COR-L47 (cell line): ENCODE measurements at regions not wholly inside any gene's neighbourhood (a gene's known extent, or its start where the extent isn't known, plus 50 kb on each side); places are given as distances from the start of the nearest gene placed in this dataset.

ENCODE experiments used
- DNase-seq: peaks from one replicate; lab custom pipeline; 2025; lab: John Stamatoyannopoulos, UW

DNA sequence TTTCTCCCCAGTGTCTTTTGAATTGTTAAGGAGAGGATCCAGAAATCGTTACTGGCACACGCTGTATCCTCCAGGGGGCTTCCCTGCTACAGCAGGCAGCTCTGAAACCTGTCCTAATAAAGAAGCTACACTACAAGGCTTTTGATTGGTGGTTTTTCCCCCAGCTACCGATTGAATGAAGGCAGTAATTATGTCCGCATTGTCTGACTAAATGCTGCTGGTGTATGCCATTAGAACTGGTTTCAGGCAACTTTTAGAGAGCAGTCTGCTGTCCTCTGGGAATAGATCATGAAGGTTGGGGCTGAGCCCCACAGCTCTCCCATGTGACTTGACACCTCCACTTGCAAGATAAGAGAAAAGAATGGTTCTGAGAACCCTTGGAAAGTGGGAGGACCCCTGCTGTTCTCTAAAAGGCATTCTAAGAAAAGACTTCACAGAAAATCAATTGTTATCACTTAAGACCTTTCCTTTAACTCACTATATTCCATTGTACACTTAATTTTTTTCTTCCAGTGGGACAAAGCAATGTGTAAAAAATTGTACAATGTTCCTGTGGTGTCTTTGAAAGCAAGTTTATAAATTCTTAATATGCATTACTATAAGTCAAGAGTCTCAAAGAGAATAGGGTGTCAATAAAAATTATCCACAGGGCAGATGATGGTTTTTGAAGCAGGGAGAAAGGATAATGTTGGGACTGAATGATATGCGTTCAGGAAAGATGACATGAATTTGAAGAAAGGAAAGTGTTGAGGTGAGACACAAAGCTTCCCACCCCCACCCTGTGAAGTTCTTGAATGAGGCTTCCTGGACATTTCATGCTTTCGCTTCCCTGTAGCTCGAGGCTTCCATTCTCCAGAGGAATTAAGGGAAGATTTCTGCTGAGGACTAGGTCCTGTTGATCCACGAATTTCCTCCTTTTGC is 53.0 kb upstream of the DAZL start:
- DNase-seq: peak; percentile 61

DNA sequence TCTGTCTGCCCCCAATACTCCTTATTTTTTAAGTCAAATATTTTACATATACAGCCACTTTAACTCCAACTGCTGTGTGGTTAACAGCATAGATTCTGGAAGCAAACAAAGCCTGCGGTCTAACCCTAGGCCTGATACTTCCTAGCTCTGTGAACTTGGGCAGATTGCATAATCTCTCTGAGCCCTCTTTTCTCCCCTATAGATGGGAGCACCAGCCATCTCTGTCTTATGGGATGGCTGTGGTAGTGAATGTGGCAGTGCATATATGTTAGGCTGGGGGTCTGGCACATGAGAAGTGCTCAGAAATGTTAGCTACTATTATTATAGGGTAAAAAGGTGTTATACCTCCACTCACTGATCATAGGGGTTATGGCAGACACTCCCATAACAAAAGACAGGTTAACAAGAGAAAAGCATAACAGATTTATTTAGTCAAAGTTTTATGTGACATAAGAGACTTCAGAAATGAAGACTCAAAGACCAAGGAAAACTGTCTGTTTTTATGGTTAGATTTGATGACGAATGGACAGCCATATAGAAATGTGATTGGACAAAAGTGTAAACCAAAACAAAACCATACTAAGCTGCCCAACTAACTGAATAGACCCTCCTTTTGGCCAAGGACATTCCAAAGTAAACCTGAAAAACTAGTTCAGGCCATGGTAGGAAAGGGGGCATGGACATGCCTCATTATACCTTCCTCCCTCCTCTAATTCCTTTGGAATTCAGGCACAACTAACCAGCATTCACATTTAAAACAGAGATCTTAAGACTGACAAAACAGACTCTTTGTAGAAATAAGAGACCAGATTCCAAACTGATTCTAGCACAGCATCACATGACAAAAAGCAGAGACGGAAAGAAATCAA is 53.9 kb upstream of the DAZL start:
- DNase-seq: no peak

DNA sequence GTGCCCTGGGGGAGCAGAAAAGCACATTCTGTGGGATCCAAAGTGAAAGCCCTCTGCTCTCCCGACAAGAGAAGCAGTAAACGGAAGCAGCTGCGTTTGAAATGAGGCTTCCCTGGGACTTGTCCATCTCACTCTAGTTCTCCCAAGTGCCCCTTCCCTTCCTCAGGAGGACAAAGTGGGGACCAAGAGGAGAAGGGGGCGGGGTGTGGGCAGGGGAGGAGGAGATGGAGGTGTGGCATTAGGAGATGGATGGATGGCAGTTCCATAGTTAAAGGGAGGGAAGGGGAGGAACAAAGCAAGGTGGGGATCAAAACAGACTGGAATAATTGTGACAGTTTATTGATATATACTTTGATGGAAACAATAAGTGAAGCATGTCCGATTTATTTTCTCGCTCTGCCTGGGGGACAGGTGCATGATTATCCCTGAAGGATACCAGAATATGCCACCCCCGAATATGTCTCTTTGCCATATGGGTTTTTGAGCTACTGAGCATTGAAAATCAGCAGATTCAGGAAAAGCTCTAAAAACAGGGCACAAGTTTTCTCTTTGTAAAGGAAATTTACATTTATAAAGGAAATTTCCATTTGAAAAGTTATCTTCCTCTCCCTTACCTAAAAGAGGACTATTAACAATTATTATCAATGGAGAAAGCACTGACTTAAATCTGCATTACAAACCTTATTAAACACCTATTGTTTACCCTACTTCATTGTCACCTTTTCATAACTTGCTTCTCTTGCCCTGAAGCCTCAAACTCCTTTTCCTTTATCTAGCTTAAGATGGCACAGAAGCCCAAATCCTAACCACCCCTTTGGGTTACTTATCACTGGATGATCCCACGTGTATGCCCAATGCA is 58.9 kb upstream of the DAZL start:
- no peak for DNase-seq

DNA sequence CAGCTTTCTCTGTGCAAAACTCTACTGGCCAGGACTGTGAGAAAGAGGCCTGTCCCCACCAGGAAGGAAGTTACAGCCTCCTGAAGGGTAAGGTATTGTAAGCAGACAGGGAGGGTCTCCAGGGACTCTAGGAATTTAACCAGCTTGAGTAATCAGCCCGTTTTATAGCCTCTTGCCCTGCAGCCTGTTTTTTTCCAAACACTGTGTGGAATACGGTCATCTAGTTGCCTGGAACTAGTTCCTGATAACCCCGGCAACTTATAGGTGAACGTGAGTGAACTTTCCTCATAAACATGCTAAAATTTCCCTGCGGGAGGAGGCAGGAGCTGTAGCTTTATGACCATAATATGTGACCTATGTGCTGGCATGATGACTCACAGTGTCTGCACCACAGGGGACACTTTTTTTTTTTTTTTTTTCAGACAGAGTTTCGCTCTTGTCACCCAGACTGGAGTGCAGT is 60.1 kb upstream of the DAZL start:
- DNase-seq: no peak

DNA sequence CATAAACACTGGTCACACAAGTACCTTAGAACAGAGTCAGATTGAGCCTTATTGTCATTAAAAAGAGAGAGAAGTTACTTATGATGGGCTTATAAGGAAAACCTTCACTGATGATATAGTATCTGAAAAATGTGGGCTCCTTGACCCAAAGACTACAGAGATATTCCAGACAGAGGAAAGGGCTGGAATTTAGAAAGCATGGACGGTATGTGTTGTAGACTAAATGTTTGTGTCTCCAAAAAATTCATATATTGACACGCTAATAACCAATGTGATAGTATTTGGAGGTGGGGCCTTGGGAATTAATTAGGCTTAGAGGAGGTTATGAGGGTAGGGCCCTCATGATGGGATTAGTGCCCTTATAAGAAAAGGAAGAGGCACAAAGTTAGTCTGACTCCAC is 61.0 kb upstream of the DAZL start:
- DNase-seq: no peak

DNA sequence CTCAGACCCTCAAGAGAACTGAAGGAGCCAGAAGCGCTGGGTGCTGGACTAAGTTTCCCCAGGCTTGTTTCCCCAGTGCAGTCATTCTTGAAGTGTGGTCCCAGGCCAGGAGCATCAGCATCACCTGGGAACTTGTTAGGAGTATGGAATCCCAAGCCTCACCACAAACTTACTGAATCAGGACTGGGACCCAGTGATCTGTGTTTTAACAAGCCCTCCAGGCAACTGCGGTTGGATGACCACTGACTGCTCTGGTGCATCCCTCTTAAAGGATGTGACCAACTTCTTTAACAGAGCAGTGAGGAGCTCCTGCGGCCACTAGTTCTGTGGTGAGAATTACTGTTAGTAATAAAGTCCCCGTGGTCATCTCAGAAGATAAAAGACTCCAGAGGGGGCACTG is 62.4 kb upstream of the DAZL start:
- DNase-seq: no peak

DNA sequence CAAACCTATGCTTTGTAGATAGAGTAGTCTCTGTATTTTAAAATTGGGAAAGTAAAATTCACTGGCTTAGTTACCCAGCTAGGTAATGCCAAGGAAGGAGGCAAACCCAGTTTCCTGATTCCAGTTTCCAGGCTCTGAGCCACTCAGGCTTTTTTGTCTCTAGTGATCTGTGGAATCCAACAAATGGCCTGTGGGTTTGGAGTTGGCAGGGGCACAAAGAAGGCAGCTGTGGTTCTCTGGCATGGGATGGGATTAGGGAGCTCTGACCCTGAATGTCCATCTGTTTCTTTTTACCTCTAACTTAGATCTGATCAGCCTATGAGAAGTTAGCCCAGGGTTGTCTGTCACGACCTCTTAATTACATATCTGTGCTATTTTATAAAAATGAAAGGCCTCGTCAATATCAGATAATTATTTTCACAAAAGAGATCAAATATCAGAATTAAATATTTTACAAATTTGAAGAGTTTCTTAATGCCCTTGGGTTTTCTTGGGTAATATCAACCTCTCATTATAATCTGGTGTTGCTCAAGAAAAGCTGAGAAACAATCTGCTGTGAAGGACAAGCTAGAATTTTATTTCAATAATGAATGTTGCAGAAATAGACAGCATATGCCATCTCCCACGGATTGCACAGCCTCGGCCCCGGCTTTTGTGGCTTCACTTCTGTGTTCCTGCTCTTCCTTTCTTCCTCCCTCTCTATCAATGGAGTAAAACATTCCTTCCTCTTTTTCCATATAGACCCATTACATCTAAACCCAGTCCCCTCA is 63.7 kb upstream of the DAZL start:
- DNase-seq: no peak

DNA sequence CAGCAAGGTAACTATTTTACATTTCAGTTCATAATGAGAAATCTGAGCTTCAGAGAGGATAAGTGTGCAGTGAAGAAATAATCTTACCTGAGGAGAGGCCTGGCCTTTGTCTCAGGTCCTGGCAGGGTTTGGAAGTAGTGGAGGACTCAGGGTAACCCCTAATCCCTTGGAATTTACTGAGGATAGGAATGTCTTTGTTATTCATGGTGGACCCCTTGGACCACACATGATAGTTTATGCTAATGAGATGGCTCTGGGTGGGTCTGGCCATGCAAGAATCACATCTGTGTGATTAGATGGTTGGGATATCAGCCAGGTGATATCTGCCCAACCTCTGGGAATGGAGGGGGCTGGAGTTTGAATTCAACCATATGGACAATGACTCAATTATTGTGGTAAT is 65.0 kb upstream of the DAZL start:
- DNase-seq: no peak

DNA sequence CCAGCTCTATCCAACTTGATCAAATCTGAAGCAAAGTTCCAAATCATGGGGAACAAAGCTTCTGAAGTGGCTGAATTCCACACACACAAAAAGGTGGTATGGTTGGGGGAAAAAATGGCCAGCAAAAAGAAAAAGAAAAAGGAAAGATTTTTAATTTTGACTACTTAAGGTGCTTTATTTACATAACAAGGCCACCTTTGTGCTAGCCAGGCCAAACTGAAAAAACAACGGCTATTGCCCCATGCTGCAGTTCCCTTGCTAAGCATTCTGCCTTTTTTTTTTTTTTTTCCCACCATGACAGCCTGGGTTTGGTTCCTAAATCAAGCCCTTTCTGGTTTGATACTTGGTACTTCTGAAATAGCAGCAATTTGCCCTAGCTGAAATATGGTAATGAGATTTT is 66.5 kb upstream of the DAZL start:
- DNase-seq: no peak

DNA sequence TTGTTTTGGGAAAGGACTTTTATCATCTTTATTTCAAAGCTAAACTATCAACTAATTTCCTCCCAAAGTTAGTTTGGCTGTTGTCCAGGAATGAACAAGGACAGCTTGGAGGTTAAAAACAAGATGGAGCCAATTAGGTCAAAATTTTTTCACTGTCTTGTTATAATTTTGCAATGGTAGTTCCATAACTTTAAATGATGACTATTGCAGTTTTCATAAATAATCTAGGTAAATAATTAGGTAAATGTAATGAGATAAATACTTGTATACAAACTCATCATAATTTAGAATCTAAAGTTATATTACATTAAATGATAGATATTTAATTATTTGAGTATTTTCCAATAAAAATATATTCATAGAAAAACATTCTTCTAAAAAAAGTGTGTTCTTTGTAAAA is 68.3 kb upstream of the DAZL start:
- DNase-seq: no peak

DNA sequence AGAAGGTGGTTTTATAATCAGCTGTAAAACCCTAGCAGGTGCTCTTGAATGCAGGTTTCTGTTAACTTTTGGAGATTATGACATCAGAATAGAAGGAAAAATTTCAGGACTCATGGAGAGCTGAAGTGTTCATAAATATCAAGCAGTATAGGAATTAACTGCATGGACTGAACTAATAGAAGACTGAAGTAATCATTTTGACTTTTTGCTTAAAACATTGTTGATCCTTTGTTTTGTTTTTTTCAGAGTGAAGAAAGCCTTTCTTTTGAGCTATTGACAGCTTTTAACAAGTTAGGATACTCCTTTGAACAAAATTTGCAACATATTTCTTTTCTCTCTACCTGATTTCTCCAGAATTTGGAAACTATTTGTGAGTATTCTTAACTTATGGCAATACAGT is 70.6 kb upstream of the DAZL start:
- no peak for DNase-seq

DNA sequence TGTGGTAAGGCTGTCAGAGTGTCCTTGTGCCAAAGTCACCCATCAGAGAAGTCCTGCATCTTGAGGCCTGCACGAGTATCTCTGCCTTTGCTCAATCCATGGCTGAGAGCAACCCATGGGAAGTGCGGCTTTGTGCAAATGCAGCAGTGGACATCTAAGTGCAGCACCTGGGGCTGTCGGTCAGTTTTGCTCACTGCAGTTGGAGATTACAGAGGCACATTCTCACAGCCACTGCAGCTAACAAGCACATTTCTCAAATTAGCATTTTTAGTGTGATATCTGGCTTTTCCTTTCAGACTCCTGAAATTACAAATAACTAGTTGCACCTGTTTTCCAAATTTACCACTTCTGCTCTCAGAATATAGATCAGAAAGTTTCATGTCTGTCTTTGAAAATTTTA is 81.5 kb upstream of the DAZL start:
- DNase-seq: no peak

DNA sequence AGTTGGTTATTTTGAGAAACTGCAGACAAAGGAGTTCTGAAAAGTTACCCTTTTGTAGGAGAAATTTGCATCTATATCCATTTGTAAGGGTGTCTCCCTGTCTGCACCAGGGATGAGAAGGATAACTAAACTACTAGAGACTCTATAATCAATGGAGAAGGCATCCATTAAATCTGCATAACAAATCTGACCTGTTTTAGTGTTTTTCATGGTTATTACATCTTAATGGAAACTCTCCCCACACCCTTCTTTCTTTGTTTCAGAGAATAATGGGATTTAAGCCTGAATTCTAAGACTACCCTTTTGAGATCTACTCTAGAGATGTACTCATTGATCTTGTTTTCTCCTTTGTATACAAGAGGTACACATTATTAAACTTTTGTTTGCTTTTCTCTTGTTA is 82.0 kb upstream of the DAZL start:
- no peak for DNase-seq

DNA sequence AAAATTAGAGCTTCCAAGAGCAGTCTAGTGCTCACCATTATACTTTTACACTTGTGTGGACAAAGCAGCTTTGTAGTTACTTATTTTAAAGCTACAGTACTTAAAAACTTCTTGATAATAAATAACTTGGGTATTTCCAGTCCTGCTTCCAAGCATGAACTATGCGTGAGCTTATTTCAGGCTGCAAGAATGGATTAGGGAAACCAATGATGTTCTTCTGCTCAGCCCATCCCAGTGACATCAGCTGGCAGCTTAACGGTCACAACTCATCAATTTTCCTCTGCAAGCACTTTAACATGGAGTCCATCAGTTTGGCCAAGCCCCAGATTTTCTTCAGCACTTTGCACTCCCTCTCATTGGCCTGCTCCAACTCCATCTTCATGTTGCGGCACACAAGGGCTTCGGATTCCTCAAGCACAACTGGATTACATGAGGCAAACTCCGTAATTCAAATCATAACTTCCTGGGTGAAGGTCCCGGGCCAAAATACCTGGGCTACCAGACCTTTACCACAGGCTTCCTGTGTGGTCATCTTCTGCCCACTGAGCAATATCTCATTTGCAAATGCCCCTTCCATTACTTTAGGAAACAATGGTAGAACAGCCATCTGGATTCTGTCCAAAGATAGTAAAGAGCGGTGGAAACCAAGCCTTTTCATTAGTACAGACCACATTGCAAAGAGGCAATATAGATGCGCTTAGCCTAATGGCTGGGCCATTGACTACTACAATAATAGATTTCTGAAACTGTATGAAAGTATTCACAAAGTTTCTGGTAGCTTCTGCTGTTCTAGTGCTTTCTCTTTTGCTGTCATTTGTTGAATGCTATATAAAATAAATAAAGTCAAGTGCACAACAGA is 87.5 kb upstream of the DAZL start:
- DNase-seq: no peak

DNA sequence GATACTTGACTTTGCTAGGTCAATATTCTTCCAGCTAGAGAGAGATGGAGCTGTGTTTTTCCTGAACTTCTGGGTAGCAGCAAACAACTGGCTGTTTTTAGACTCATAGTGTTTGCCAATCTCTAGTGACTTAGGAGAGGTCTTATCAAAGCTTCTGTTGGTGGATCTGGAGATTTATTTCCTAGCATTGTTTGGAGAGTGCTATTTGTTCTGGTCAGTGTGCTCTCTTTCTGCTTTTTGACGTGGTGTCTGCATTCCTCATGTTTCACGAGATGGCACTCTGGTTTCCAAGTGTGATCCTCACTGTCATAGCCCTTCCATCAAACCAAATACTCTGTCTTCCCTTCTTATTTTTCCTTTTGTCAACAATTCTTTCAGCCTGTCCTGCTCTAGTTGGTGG is 88.6 kb upstream of the DAZL start:
- DNase-seq: no peak

DNA sequence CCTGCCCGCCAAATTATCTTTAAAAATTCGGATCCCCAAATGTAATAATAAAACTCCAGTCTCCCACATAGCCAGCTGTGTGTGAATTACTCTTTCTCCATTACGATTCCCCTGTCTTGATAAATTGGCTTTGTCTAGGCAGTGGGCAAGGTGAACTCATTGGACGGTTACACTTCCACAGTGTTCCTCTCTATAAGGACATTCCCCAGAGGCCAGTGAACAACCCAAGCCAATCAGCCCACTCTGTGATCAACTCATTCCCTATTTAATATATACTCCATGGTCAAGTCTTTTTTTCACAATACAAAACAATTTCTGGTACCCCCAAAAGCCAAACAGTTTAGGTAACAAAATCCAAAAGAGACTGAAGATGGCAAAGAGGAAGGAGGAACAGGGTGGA is 90.5 kb upstream of the DAZL start:
- DNase-seq: no peak

DNA sequence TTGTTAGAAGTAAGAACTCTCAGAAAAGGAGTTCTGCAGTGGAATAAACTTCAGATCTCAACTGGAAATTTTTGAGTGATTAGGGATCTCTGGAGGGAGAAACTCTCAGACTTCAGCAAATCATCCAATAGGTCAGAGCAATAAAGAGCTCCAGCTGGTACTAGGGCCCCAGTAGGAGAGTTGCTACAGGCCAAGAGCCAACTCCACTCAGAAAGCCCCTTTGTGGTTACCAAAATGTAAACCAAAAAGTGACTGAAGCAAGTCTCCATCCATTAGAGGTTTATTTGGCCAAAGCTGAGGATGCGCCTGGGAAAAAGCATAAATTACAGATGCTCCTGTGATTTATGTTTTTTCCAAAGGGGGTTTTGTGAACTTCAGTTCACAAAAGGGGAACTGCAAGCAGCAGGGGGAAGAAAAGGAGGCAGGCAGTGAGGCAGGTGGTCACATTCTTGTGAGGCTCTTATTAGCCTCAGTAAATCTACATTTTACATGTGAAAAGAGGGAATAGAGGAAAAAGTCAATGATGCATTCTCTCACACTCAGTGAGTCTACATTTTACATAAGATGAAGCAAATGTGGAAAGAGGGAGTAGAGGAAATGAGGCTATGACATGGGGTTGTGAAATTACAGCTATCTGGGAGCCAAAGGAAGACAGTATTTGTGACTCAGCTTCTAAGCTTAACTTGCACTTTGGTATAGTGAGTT is 92.4 kb upstream of the DAZL start:
- DNase-seq: no peak

DNA sequence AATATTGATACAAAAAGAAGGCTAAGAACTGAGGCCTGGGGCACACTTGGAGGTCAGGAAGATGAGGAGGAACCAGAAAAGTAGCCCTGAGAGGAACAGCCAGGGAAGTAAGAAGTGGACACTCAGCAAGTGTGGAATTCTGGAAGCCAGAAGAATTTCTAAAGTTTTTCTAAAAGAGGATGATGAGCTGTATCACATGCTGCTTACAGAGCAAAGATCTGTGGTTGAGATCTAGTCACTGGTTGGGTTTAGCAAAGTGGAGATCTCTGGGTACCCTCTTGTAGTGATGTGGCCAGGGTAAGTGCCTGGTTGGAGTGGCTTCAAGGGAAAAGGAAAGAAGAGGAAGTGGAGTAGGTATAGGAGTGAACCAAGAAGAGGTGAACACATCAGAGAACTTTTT is 95.4 kb upstream of the DAZL start:
- no peak for DNase-seq

DNA sequence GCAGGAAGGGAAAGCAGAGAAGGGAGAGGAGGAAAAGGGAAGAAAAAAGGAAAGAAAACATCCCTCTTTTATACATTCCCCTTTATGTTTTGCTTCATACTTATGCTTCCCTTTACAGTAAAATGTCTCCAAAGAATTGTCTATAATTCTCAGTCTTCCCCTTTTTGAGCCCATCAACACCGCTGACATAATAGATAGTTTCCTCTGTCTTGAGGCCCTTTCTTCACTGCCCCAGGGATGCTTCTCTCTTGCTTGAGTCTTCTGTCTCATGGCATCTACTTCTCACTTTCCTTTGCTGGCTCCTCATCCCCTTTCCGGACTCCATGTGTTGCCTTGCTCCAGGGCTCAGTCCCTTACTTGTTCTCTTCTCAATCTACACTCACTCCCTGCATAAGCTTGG is 99.7 kb upstream of the DAZL start:
- no peak for DNase-seq

DNA sequence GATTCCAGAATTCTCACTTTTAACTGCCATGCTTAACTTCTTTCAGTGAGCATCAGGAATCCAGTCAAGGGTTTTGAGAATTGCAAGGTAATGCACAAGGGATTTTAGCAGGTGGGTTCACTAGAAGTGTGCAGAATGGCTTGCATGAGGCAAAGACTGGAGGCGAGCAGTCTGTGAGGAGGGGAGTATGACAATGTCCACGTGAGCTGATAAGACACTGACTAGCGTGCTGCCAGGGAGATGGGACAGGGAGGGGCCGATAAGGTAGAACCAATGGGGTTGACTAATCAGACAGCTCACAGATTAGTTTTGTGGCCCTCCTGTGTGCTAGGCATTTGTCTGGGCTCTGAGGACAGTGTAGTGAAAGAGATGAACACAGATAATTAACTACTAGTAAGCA is 102.0 kb upstream of the DAZL start:
- no peak for DNase-seq
